LoVo (cell line): ENCODE measurements at regions not wholly inside any gene's neighbourhood (a gene's known extent, or its start where the extent isn't known, plus 50 kb on each side); places are given as distances from the start of the nearest gene placed in this dataset.
"Not testable (repeated sequence)": the region's sequence is repeated elsewhere in the genome, so short reads cannot be mapped to it uniquely, and the experiment has no call there.

Experiments used
- DNase-seq: peaks from one replicate; pipeline ENCODE4 v3.0.0-alpha.2; 2016; ENCODE audit warnings: low spot score

GRCh38 chr13:105848494-105848893, 687.0 kb downstream of the EFNB2 start:
- DNase-seq: no peak

- DNase-seq: no peak
These were observed 687.8 kb downstream of the EFNB2 start for GRCh38 chr13:105847527-105848291.

GRCh38 chr13:105846923-105847322, 688.5 kb downstream of the EFNB2 start:
- no peak for DNase-seq

- no peak for DNase-seq
These were observed 694.2 kb downstream of the EFNB2 start for GRCh38 chr13:105841286-105841685.

DNA sequence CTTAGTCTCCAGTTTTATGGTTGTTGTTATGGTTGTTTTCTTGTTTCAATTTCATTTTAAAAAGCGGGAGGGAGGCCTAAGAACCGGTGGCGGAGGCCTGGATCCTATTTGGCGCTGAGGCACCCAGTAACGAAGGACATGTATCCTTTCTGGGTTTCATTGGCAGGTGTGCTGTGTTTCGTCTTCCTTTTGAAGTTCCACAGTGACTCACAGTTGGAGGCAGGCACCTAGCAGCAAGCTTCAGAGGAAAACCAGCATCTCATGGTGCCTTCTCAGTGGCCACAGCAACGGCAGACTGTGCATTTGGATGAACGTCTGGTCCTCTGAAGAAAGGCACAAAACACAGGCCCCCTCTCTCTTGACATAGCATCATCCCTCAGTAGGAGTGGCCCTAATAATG, 697.2 kb downstream of the EFNB2 start:
- no peak for DNase-seq

DNA sequence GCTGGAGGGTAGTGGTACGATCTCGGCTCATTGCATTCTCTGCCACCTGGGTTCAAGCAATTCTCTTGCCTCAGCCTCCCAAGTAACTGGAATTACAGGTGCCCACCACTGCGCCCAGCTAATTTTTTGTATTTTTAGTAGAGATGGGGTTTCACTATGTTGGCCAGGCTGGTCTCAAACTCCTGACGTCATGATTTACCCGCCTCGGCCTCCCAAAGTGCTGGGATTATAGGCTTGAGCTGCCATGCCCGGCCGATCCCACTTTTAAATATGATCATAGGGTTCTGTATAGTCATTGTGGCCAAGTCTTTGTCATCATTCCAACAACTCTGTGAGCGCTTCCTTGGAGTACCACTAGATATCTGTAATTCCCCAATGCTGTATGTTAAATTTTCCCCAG, 698.2 kb downstream of the EFNB2 start:
- DNase-seq: not testable (repeated sequence)

DNA sequence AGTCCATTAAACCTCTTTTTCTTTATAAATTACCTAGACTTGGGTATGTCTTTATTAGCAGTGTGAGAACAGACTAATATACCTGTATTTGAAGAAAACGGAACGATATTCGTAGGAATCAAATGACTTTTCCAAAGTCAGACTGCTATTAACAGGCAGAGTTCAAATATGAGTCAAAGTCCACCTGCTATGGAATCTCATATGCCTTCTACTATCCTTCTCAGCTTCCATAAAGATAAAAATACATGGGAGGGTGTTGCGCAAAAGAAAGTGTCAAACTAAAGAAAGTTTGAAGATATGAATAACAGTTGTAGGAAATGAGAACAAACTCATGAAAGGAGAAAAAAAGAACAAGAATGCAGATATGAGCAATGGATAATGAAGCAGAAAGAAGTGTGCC, 704.6 kb downstream of the EFNB2 start:
- DNase-seq: no peak

DNA sequence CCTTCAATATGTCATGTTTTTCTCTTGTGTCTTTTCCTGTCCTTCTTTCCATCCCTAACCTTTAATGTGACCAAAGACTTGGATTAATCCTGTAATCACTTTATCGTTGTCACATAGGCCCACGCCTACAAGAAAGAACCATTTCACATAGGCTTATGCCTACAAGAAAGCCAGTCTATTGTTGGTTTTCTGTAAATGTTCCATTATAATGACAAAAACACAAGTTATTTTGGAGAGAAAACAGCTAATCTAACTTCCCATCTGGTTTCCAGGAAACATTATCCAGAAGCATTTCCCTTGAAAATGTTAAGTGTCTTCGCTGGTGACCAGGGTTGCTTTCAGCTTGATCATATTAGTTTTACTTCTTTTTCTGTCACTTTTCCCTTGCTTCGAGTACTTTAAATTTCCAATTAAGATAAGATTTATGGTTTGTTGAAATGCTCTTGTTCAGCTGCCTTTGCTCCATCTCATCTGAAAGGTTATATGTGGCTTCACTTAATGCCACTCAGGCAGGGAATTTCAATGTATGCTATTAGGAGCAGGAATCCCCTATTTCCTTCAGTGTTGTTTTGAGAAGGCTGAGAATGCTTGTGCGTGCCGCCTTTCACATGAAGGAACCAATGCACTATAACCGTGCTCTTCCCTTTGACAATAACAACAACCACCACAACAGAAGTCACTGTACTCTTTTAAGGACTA, 708.2 kb downstream of the EFNB2 start:
- no peak for DNase-seq

- no peak for DNase-seq
These were observed 710.4 kb downstream of the EFNB2 start for GRCh38 chr13:105825071-105825470.

DNA sequence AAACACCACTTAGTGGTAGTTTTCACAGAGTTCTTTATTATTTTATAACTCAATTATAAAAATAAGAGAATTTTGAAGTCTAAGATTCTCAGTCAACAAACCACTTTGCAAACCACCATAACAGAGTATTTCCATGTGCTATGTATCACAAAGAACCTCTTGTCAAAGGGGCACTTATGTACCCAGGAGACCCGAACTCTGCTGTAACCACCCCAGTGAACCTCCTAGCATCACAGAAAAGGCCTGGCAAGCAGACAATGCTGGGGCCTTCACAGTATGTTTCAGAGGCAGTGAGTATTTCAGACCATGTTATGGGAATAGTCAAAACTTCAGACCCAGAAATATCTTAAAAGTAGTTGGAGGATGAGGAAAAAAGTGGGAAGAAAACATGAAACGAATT, 714.1 kb downstream of the EFNB2 start:
- no peak for DNase-seq

DNA sequence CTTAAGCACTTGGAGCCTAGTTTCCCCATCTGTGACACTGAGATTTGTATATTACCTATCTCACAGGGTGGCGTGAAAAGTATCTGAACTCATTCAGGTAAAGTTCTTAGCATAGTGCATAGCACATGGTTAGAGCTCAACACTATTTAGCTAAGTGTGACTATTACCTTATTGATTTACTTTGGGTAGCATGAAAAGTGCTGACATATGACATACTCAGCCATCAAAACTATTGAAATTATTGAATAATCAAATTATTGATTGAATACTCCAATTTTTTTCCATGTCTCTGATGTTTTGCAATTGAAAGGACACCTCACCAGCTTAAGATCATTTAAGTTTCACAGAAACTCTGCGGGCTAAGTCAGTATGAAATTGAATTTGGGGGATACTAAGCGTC, 715.0 kb downstream of the EFNB2 start:
- DNase-seq: no peak

- no peak for DNase-seq
These were observed 718.0 kb downstream of the EFNB2 start for GRCh38 chr13:105817498-105817897.

DNA sequence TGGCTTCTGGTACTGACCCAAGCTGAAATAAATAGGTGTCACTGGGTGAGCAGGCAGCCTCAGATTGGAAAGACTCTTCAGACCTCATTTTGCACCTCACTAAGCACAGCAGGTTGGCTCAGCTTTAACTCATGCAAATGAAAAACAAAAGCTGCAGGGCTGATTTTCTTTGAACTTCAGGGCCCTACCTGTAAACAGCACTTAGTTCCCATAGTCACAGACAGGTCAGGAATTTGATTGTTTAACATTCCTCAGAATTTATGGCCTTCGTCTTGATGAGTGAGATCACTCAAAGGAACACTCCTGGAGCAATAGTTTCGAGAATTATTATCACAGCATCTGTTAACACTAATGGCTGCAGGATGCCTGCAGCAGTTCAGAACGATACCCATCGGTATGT, 718.5 kb downstream of the EFNB2 start:
- DNase-seq: peak; percentile 43

GRCh38 chr13:105814902-105815250, 720.6 kb downstream of the EFNB2 start:
- no peak for DNase-seq

DNA sequence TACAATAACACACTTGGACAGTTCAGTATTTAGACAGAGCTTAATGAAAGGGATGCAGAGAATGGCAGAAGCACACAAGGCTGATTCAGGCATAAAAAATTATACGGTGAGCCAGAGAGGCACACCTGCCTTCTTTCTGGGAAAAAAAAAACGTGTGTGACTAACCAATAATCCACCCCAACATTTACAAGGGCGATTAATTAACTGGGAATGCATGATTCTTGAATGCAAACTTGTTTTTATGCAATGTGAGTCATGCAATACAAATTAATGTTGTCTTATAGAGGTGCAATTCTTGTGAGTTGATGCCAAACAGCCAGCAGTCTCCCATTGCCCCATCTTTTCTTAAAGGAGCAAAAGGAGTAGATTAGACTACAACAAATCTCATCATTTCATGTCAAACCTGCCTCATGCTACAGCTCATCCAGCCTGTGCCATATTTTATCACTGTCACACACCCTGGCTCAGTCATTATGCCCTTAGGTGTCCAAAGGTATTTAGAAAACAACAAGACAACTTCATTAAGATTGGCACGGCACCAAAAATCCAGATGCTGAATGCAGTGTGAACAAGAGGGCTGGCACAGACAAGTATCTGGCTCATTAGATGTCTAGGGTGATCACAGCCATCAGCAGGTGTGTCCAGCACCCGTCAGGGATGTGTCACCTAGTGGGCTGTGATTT, 721.1 kb downstream of the EFNB2 start:
- DNase-seq: peak; percentile 68

- no peak for DNase-seq
These were observed 728.9 kb downstream of the EFNB2 start for GRCh38 chr13:105806628-105806920.

- no peak for DNase-seq
These were observed 729.4 kb downstream of the EFNB2 start for GRCh38 chr13:105805892-105806627.

GRCh38 chr13:105804561-105805190, 730.8 kb downstream of the EFNB2 start:
- DNase-seq: no peak

DNA sequence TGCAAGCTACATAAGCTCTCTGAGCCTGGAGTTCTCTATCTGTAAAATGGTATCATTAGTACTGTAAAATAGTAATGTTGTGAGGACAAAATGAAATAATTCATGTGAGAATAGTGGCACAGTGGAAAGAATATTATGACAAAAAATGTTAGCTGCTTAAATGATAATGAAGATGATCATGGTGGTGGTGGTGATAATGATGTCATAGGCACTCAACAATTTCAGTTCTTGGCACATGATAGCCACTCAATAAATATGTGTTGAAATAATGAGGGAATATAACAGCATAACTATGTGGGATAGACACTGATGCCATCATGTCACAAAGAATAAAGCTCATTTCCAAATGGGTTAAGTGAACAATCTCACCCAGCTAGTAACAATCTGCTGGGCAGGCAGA, 736.3 kb downstream of the EFNB2 start:
- no peak for DNase-seq

DNA sequence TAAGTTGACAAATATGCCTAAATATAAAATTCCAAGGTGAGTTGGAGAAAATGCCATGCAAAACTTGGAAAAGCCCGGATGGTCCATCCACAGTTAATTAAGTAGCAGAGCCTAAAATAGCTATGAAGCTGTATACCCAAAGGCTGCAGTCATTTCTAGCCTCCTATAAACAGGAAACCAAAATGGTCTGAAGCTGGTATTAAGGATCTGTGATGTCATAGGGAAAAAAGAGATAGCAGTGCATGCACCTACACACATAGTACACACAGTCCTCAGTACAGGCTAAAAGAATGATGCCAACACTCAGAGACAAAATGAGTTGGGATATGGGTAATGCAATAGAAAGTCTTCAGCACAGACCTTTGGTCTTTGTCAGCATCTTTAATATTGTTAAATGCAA, 736.9 kb downstream of the EFNB2 start:
- no peak for DNase-seq

GRCh38 chr13:105796081-105796480, 739.4 kb downstream of the EFNB2 start:
- no peak for DNase-seq

- no peak for DNase-seq
These were observed 744.5 kb downstream of the EFNB2 start for GRCh38 chr13:105790923-105791322.
